ENCODE measurements at regions not wholly inside any gene's neighbourhood (a gene's known extent, or its start where the extent isn't known, plus 50 kb on each side); places are given as distances from the start of the nearest gene placed in this dataset.

GRCh38 chr4:57974821-57975220 lies 864.6 kb upstream of the IGFBP7 start (continued):
- TF ChIP-seq, protein P1, sequence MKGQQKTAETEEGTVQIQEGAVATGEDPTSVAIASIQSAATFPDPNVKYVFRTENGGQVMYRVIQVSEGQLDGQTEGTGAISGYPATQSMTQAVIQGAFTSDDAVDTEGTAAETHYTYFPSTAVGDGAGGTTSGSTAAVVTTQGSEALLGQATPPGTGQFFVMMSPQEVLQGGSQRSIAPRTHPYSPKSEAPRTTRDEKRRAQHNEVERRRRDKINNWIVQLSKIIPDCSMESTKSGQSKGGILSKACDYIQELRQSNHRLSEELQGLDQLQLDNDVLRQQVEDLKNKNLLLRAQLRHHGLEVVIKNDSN (IDR thresholded peaks at IDR 0.05; ENCODE audit: borderline replicate concordance, extremely low read length, insufficient read depth, low read depth, low read length): no peak
- TF ChIP-seq SPI1 (IDR thresholded peaks at IDR 0.05; ENCODE audit: borderline replicate concordance, insufficient read depth, low read depth, low read length): no peak

DNA sequence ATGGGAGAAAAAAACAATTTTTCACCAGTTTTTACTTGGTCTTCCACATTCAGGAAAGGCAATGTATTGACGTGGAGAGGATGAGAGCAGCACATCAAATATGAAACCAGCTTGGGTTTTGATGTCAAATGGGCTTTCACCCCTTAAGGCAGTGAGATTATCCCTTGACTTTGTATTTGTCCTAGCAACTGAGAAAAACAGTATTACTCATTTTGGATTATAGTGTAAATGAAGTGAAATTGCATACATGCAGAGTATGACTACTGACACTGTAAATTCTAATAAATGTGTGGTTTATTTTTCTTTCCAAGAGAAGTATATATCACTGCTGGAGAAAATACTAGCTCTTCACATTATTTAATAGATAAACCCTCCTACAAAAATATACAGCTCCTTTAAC lies 863.6 kb upstream of the IGFBP7 start:
- intact Hi-C loops (cut with micrococcal nuclease; ENCODE audit: unreplicated experiment) (no loop called here), in situ Hi-C loops (cut with MboI) (no loop called here)
- RAD21 ChIA-PET (ENCODE audit: unreplicated experiment): no interaction called here
- DNase-seq (ENCODE audit: low read depth, low spot score) (no peak), FAIRE-seq (no peak), ATAC-seq (no peak)
- TF ChIP-seq CEBPB (IDR thresholded peaks at IDR 0.05; ENCODE audit: borderline replicate concordance in 1 of 2, low read depth in 2 of 2, low read length in 2 of 2): no peak
- no peak for TF ChIP-seq KAT2A (conservative IDR thresholded peaks at IDR 0.05; ENCODE audit: control insufficient read depth, low read depth, low read length)
- no peak for TF ChIP-seq TCF3 (IDR thresholded peaks at IDR 0.05; ENCODE audit: borderline replicate concordance, insufficient read depth, low read depth, low read length)
- TF ChIP-seq CREM (IDR thresholded peaks at IDR 0.05; ENCODE audit: low read depth): no peak
- no peak for TF ChIP-seq BACH1 (IDR thresholded peaks at IDR 0.05; ENCODE audit: borderline replicate concordance)
- TF ChIP-seq BCL3 (IDR thresholded peaks at IDR 0.05; ENCODE audit: borderline replicate concordance, insufficient read depth, low read depth, low read length, poor library complexity, severe bottlenecking): no peak
- no peak for TF ChIP-seq WRNIP1 (IDR thresholded peaks at IDR 0.05; ENCODE audit: borderline replicate concordance, low read depth, low read length)
- no peak for TF ChIP-seq NBN (IDR thresholded peaks at IDR 0.05)
- no peak for TF ChIP-seq SMARCA5 (IDR thresholded peaks at IDR 0.05)
- H3K9me3 ChIP-seq (replicated peaks; ENCODE audit: control insufficient read depth, insufficient read depth, low read length): no peaks in the 10 kb centered on the region
- H3K4me3 ChIP-seq: no peak overlapping the region
- SMC1A ChIA-PET (ENCODE audit: uncharacterized antibody, unreplicated experiment): interaction anchor here (0.9 to 1.5 kb wide), 2 partner anchors 9 to 11 kb away, joined by 3 read pairs; no protein-coding TSS in a partner anchor
- H4K20me1 ChIP-seq (ENCODE audit: control insufficient read depth, insufficient read depth): no peaks in the 10 kb centered on the region
- WGBS (ENCODE audit: insufficient coverage, insufficient replicate concordance, low lambda C conversion rate, missing lambda C conversion rate): 0% methylated on average over 1 of the region's 1 CpG
- H3K27ac ChIP-seq (ENCODE audit: control insufficient read depth, insufficient read depth): no peak overlapping the region
- CTCF ChIA-PET: no interaction called here
- BruUV-seq (replicated peaks): no TSS peak
- POLR2A ChIA-PET: no interaction called here
- H3K9ac ChIP-seq (ENCODE audit: control insufficient read depth, insufficient read depth, low read length): no peak overlapping the region
- no peak overlapping the region for H2AFZ ChIP-seq (ENCODE audit: control insufficient read depth, low read depth, low read length)
- H3K4me2 ChIP-seq (ENCODE audit: control insufficient read depth, insufficient read depth): no peak overlapping the region
- no peaks in the 10 kb centered on the region for H3K4me1 ChIP-seq (ENCODE audit: control insufficient read depth, insufficient read depth, low read length)
- H3K79me2 ChIP-seq (ENCODE audit: control insufficient read depth, insufficient read depth, low read length): no peaks in the 10 kb centered on the region
- no peaks in the 10 kb centered on the region for H3K36me3 ChIP-seq (ENCODE audit: control insufficient read depth in 2 of 2, insufficient read depth in 2 of 2, low read length in 1 of 2)
- H3K27me3 ChIP-seq (replicated peaks in 1 of 2; ENCODE audit: control insufficient read depth in 2 of 2, insufficient read depth in 2 of 2, low read length in 1 of 2): no peaks in the 10 kb centered on the region

Data from GM12878 (cell line).